CD8-positive, alpha-beta memory T cell (primary cell): ENCODE measurements at regions not wholly inside any gene's neighbourhood (a gene's known extent, or its start where the extent isn't known, plus 50 kb on each side); places are given as distances from the start of the nearest gene placed in this dataset.
"Not testable (repeated sequence)": the region's sequence is repeated elsewhere in the genome, so short reads cannot be mapped to it uniquely, and the experiment has no call there.

ENCODE experiments used
- CTCF ChIA-PET: fragments of 350-600 bp; sonication (Branson Sonifier 250); formaldehyde crosslinking; loops from one replicate; lab custom pipeline; 2021; ENCODE audit warnings: antibody characterized with exemption; lab: Charles Lee
- POLR2A ChIA-PET: fragments of 350-600 bp; sonication (Branson Sonifier 250); formaldehyde crosslinking; loops from one replicate; lab custom pipeline; 2021; ENCODE audit warnings: antibody characterized with exemption; lab: Charles Lee
- DNase-seq, 5 donors: peaks; one replicate each; pipeline versions ENCODE4 v3.0.0 to v3.0.0-alpha.2; 2020 to 2022; ENCODE audit warnings: mixed read lengths in 1 of 5
- H3K27ac ChIP-seq: one replicate; pipeline ENCODE4 v1.7.0; 2013; ENCODE audit warnings: low read depth, mild to moderate bottlenecking, low read length, moderate library complexity
- H3K27me3 ChIP-seq: 2 replicates; pipeline ENCODE4 v1.7.0; 2013; ENCODE audit warnings: low read length, mild to moderate bottlenecking; ENCODE audit not compliant: insufficient read depth, poor library complexity, severe bottlenecking
- H3K36me3 ChIP-seq: 2 replicates; pipeline ENCODE4 v1.7.0; 2013; ENCODE audit warnings: mild to moderate bottlenecking, low read length, moderate library complexity; ENCODE audit not compliant: insufficient read depth
- H3K4me1 ChIP-seq: 2 replicates; pipeline ENCODE4 v1.7.0; 2013; ENCODE audit warnings: mild to moderate bottlenecking, low read length, moderate library complexity; ENCODE audit not compliant: insufficient read depth
- H3K4me3 ChIP-seq: 2 replicates; pipeline ENCODE4 v1.7.0; 2013; ENCODE audit warnings: mild to moderate bottlenecking, low read length
- H3K9me3 ChIP-seq: 2 replicates; pipeline ENCODE4 v1.7.0; 2013; ENCODE audit warnings: mild to moderate bottlenecking, low read length
- H3K27ac Mint-ChIP-seq, 8 donors: one replicate each; pipeline ENCODE4 v1.8.0; 2020 to 2021; ENCODE audit warnings: mixed read lengths in 8 of 8, mild to moderate bottlenecking in 6 of 8, inconsistent platforms in 3 of 8, moderate library complexity in 3 of 8
- H3K27me3 Mint-ChIP-seq, 2 donors: one replicate each; pipeline ENCODE4 v1.8.0; 2020 to 2021; ENCODE audit warnings: mixed read lengths in 2 of 2, mild to moderate bottlenecking in 1 of 2, moderate library complexity in 1 of 2
- H3K36me3 Mint-ChIP-seq, 3 donors: one replicate each; pipeline ENCODE4 v1.8.0; 2020 to 2021; ENCODE audit warnings: mixed read lengths in 3 of 3, inconsistent platforms in 1 of 3, mild to moderate bottlenecking in 1 of 3
- H3K4me1 Mint-ChIP-seq, 3 donors: one replicate each; pipeline ENCODE4 v1.8.0; 2020 to 2021; ENCODE audit warnings: mixed read lengths in 3 of 3, inconsistent platforms in 1 of 3, mild to moderate bottlenecking in 1 of 3
- H3K4me3 Mint-ChIP-seq, 7 donors: one replicate each; pipeline ENCODE4 v1.8.0; 2020 to 2021; ENCODE audit warnings: mixed read lengths in 7 of 7, mild to moderate bottlenecking in 6 of 7, moderate library complexity in 4 of 7, inconsistent platforms in 2 of 7
- H3K9me3 Mint-ChIP-seq, 5 donors: one replicate each; pipeline ENCODE4 v1.8.0; 2020 to 2022; ENCODE audit warnings: mixed read lengths in 5 of 5, mild to moderate bottlenecking in 3 of 5, moderate library complexity in 2 of 5, inconsistent platforms in 1 of 5

DNA sequence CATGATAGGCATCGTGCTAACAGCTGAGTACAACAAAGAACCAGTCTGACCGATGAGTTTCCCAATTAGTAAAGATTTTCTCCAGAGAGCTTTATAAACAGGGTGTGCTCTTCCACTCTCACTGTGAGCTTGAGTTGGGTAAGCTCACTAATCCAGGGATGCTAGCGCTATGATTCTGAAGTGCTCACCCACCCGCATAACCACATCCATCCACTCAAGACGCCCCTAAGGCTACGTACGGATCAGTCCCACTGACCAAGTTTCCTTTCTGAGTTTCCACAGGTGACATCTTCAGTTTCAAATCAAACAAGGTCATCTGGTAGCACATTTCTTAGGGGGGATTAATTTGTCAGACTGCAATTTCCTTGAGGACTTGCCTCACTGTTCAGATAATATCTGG is 141.1 kb upstream of the ABI3BP start:
- H3K9me3 Mint-ChIP-seq, result peaks cover 0 to 3% (median 0%) of the 10 kb centered on the region in 5 donors
- no peak for DNase-seq
- H3K27me3 Mint-ChIP-seq, result peaks cover 0 to 7% of the 10 kb centered on the region in 2 donors
- peaks cover 0 to 5% (median 0%) of the 10 kb centered on the region in 3 donors for H3K36me3 Mint-ChIP-seq
- CTCF ChIA-PET, result no interaction called here
- Histone ChIP-seq H3K4me1 (peaks cover 8% of the 10 kb centered on the region), H3K27me3 (no peaks in the 10 kb centered on the region), H3K9me3 (no peaks in the 10 kb centered on the region), H3K27ac (no peak overlapping the region), H3K36me3 (no peaks in the 10 kb centered on the region), H3K4me3 (no peak overlapping the region)
- peaks cover 10 to 20% (median 19%) of the 10 kb centered on the region in 3 donors for H3K4me1 Mint-ChIP-seq
- no peak overlapping the region for H3K27ac Mint-ChIP-seq
- POLR2A ChIA-PET, result no interaction called here
- H3K4me3 Mint-ChIP-seq, result peak overlapping the region in 3 of 7 donors; percentile 5 to 60 (median 36)

DNA sequence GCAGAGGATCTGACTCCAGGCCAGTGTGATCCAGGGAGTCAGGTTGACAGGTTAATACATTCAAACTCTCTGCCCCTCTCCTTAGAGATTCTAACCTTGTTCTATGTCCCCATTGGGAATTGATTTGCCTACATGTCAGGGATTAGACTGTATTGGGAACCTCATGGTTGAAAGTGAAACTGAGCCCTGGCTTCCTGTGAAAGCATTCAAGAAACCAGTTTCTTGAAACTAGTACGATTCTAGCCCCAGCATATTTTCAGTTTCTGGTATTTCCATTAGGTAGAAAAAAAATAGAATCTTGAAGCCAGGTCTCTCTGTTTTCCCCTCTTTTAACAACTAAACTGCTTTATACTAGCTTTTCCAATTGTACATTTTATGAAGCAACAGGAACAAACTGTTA is 140.4 kb upstream of the ABI3BP start:
- Mint-ChIP-seq H3K4me3 (peak overlapping the region in 5 of 7 donors; percentile 11 to 60 (median 17)), H3K9me3 (peaks cover 0 to 3% (median 0%) of the 10 kb centered on the region in 5 donors), H3K36me3 (peaks cover 0 to 5% (median 0%) of the 10 kb centered on the region in 3 donors), H3K4me1 (peaks cover 10 to 20% (median 19%) of the 10 kb centered on the region in 3 donors), H3K27ac (peak overlapping the region in 3 of 8 donors; percentile 0 to 76 (median 34)), H3K27me3 (peaks cover 0 to 7% of the 10 kb centered on the region in 2 donors)
- Histone ChIP-seq H3K27me3 (no peaks in the 10 kb centered on the region), H3K4me3 (peak overlapping the region; percentile 25), H3K27ac (no peak overlapping the region), H3K9me3 (no peaks in the 10 kb centered on the region), H3K4me1 (peaks cover 8% of the 10 kb centered on the region), H3K36me3 (no peaks in the 10 kb centered on the region)
- DNase-seq, result no peak
- CTCF ChIA-PET, result no interaction called here
- POLR2A ChIA-PET, result no interaction called here

DNA sequence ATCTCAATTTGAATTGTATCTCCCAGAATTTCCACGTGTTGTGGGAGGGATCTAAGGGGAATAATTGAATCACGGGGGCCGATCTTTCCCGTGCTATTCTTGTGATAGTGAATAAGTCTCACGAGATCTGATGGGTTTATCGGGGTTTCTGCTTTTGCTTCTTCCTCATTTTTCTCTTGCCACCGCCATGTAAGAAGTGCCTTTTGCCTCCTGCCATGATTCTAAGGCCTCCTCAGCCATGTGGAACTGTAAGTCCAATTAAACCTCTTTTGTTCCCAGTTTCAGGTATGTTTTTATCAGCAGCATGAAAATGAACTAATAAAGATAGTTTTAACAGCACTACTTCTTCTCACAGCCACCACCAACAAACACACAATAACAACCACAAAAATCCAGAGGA is 140.0 kb upstream of the ABI3BP start:
- DNase-seq, H3K36me3 Mint-ChIP-seq, H3K9me3 Mint-ChIP-seq, H3K36me3 ChIP-seq, CTCF ChIA-PET, H3K9me3 ChIP-seq, H3K4me3 ChIP-seq, H3K27me3 Mint-ChIP-seq, POLR2A ChIA-PET, H3K27me3 ChIP-seq, H3K27ac ChIP-seq, H3K4me1 ChIP-seq: not testable (repeated sequence)
- Mint-ChIP-seq H3K27ac (peak overlapping the region in 2 of 8 donors; percentile 0 to 34), H3K4me3 (peak overlapping the region in 3 of 7 donors; percentile 17 to 60 (median 30)), H3K4me1 (peaks cover 10 to 20% (median 19%) of the 10 kb centered on the region in 3 donors)

DNA sequence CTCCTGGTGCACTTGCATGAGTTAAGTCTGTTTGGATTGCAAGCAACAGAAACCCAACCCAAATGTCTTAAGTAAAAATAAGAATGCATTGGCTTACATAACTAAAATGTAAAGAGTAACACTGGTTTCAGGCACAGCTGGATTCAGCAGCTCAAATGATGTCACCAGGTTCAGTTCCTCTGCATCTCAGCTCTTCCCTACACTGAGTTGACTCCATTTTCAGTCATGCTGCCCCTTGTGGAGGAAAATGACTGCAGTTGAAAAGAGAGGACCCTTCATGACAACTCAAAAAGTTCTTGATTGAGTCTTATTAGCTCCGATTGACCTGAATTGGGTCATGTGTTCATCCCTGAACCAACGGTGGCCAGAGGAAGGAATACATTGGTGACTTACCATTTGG is 138.5 kb upstream of the ABI3BP start:
- Mint-ChIP-seq H3K36me3 (peaks cover 0 to 5% (median 0%) of the 10 kb centered on the region in 3 donors), H3K4me1 (peaks cover 10 to 20% (median 19%) of the 10 kb centered on the region in 3 donors), H3K27me3 (peaks cover 8 to 10% of the 10 kb centered on the region in 2 donors), H3K27ac (no peak overlapping the region), H3K9me3 (peaks cover 0 to 3% (median 0%) of the 10 kb centered on the region in 5 donors), H3K4me3 (no peak overlapping the region)
- no peaks in the 10 kb centered on the region for H3K36me3 ChIP-seq
- H3K27me3 ChIP-seq, result no peaks in the 10 kb centered on the region
- POLR2A ChIA-PET, result no interaction called here
- peaks cover 8% of the 10 kb centered on the region for H3K4me1 ChIP-seq
- CTCF ChIA-PET, result no interaction called here
- no peak overlapping the region for H3K27ac ChIP-seq
- no peak overlapping the region for H3K4me3 ChIP-seq
- H3K9me3 ChIP-seq, result no peaks in the 10 kb centered on the region
- no peak for DNase-seq

DNA sequence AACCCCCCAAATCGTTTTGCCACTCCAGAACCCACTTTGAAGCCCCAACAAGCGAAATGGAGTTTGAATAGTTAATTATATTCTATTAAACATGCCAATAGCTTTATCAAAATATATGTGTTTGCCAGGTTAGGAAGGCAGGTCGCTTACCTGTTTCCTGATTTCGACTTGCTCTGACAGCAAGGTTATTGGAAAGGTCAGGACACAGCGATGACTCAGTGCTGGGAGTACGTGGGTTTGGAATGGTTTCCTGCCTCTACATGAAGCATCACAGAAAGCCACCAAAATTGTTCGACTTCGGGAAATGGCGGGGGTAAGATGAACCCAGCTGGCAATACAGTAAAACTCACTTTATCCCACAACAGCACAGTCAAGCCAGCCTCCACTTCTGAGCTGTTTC is 135.6 kb upstream of the ABI3BP start:
- Mint-ChIP-seq H3K9me3 (peaks cover 0 to 3% (median 0%) of the 10 kb centered on the region in 5 donors), H3K36me3 (peaks cover 0 to 5% (median 0%) of the 10 kb centered on the region in 3 donors), H3K27me3 (peaks cover 11 to 28% of the 10 kb centered on the region in 2 donors), H3K4me3 (no peak overlapping the region), H3K27ac (no peak overlapping the region), H3K4me1 (peaks cover 7 to 8% (median 8%) of the 10 kb centered on the region in 3 donors)
- Histone ChIP-seq H3K4me3 (no peak overlapping the region), H3K27ac (no peak overlapping the region), H3K4me1 (peaks cover under 1% of the 10 kb centered on the region), H3K36me3 (no peaks in the 10 kb centered on the region), H3K27me3 (no peaks in the 10 kb centered on the region), H3K9me3 (no peaks in the 10 kb centered on the region)
- CTCF ChIA-PET, result interaction anchor here (1.5 kb wide), 1 partner anchor 25 kb away, joined by 3 read pairs; no protein-coding TSS in a partner anchor
- no peak for DNase-seq
- POLR2A ChIA-PET, result no interaction called here

DNA sequence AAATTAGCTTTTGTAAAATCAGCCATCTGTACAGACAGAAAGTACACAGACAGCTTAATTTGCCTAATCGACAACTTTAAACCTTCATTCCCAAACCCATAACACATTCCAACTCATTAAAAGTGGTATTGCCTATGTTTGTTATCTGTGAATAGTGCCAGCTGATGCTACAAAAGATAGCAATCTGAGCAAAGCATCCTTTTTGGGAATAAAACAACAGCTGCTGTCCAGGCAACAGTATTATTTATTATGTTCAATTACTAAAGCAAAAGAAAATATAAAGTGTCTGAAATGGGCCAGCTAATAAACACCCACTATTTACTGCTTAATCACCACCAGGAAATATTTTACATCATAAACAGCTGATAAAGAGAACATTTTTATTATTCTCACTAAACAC is 134.8 kb upstream of the ABI3BP start:
- Mint-ChIP-seq H3K27me3 (peaks cover 11 to 30% of the 10 kb centered on the region in 2 donors), H3K4me1 (peaks cover 0 to under 1% (median 0%) of the 10 kb centered on the region in 3 donors), H3K9me3 (no peaks in the 10 kb centered on the region), H3K27ac (no peak overlapping the region), H3K4me3 (no peak overlapping the region), H3K36me3 (no peaks in the 10 kb centered on the region)
- Histone ChIP-seq H3K27ac (no peak overlapping the region), H3K27me3 (no peaks in the 10 kb centered on the region), H3K9me3 (no peaks in the 10 kb centered on the region), H3K4me1 (no peaks in the 10 kb centered on the region), H3K4me3 (no peak overlapping the region), H3K36me3 (no peaks in the 10 kb centered on the region)
- DNase-seq, result no peak
- ChIA-PET POLR2A (no interaction called here), CTCF (interaction anchor here (1.5 kb wide), 1 partner anchor 26 kb away, joined by 3 read pairs; no protein-coding TSS in a partner anchor)

DNA sequence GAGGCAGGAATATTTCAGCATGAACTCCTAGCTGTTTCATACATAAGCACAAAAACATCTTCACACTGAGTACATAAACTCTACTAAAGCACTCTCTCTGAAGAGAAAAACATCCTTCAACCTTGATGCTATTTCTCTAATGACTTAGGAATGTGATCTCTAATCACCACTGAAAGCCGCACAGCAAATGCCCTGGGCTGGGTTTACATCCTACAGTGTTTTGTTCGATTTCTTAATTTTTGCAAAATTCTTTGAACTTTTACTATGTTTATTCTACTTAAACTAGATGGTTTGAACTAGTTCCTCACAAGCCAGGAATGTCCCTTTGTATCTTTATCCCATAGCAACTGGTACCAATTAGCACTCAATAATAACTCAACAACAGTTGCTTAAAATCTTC is 130.9 kb upstream of the ABI3BP start:
- Mint-ChIP-seq H3K4me3 (no peak overlapping the region), H3K27ac (no peak overlapping the region), H3K36me3 (no peaks in the 10 kb centered on the region), H3K4me1 (no peaks in the 10 kb centered on the region), H3K9me3 (no peaks in the 10 kb centered on the region), H3K27me3 (peaks cover 8 to 44% of the 10 kb centered on the region in 2 donors)
- DNase-seq, result no peak
- Histone ChIP-seq H3K27ac (no peak overlapping the region), H3K4me3 (no peak overlapping the region), H3K4me1 (no peaks in the 10 kb centered on the region), H3K27me3 (no peaks in the 10 kb centered on the region), H3K9me3 (no peaks in the 10 kb centered on the region), H3K36me3 (no peaks in the 10 kb centered on the region)
- POLR2A ChIA-PET, result no interaction called here
- CTCF ChIA-PET, result no interaction called here

DNA sequence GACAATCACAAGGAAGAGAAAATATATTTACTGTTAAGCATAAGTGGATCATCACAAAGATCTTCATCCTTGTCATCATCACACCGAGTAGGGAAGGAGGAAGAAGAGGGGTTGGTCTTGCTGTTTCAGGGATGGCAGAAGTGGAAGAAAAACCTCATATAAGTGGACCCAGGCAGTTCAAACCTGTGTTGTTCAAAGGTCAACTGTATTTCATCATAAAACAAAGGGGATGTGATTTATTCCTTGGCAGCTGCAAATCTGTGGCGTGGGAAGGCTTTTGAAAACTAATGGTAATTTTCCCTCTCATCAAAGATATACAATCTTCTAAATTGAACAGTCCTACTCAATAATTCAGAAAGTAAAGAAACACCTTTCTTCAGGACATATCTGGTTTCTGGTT is 129.9 kb upstream of the ABI3BP start:
- ChIA-PET CTCF (no interaction called here), POLR2A (no interaction called here)
- Histone ChIP-seq H3K4me3 (no peak overlapping the region), H3K27me3 (no peaks in the 10 kb centered on the region), H3K36me3 (no peaks in the 10 kb centered on the region), H3K4me1 (no peaks in the 10 kb centered on the region), H3K27ac (no peak overlapping the region), H3K9me3 (no peaks in the 10 kb centered on the region)
- H3K4me3 Mint-ChIP-seq, result no peak overlapping the region
- peaks cover 8 to 44% of the 10 kb centered on the region in 2 donors for H3K27me3 Mint-ChIP-seq
- H3K9me3 Mint-ChIP-seq, result no peaks in the 10 kb centered on the region
- H3K36me3 Mint-ChIP-seq, result no peaks in the 10 kb centered on the region
- DNase-seq, result no peak
- no peaks in the 10 kb centered on the region for H3K4me1 Mint-ChIP-seq
- H3K27ac Mint-ChIP-seq, result no peak overlapping the region
